GM19455 (cell line): ENCODE measurements at regions not wholly inside any gene's neighbourhood (a gene's known extent, or its start where the extent isn't known, plus 50 kb on each side); places are given as distances from the start of the nearest gene placed in this dataset.

Source experiments
- ATAC-seq: cut with Tn5 transposase; IDR thresholded peaks from one replicate; pipeline ENCODE4 v1.9.1; 2021; ENCODE audit not compliant: unreplicated experiment

DNA sequence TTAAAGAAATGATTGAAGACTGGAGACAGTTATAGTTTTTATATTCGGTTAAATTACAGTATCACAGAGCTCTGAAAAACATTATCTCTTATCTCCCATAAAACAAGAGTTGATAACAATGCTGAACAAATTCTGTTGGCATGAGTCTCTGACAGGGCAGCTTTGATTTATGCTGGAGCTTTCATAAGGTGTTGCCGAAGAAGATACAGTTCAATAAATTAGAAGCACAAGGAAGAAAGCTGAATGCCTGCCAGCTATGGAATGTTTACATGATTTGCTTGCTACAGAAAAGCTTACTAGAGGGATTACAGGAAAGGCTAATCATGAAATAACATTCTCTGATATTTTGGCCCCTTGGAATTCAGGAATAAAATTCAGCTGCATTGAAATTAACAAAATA is 431.9 kb upstream of the GJE1 start:
- ATAC-seq, result no peak

DNA sequence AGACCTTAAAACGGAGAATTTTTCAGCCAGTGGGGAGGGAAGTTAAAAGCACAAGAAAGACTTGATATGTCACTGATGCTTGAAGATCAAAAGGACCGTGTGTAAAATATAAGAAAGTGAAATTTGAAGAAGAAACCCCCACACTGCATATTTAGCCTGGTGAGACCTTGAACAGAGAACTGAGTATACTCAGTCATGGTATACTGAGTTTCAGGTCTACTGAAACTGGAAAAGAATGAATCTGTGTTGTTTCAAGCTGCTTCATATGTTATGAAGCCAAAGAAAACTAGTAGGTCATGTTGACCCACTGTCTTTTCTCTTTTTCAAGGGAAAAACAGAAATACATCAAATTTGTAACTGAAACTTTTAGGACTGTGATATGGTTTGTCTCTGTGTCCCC is 443.8 kb upstream of the GJE1 start:
- ATAC-seq, result no peak

DNA sequence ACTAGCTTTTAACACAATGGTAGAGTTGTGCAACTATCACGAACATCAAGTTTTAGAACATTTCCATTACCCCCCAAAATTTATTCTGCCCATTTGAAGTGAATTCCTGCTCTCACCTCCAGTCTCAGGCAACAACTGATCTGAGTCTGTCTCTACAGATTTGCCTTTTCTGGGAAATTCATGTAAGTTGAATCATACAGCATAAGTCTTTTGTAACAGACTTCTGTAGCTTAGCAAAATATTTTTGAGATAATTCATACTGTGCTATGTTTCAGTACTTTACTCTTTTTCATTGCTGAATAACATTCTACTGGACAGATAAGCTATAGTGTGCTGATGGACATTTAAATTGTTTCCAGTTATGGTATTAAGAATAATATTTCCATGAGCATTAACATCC is 447.3 kb upstream of the GJE1 start:
- ATAC-seq, result no peak

DNA sequence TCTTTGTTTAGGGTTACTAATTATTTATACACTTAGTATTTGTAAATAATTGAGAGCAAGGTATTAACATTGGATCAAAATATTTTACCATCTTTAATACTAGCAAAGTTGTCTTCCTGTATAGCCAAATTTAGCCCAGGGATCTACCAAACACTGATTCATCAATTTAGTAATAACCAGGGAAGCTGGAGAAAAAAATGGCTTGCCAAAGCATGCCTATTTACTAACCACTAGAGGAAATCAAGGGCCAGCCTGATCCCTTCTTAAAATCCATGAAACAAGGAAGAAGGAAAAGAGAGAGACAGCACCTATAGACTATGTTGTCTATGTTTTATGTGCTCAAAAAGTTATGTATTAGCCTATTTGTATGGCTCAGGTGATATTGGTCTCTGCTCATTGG is 450.3 kb upstream of the GJE1 start:
- no peak for ATAC-seq

GRCh38 chr6:141677598-141678211 is 455.0 kb upstream of the GJE1 start:
- ATAC-seq, result peak; percentile 59

GRCh38 chr6:141675957-141676356 is 456.8 kb upstream of the GJE1 start:
- no peak for ATAC-seq

DNA sequence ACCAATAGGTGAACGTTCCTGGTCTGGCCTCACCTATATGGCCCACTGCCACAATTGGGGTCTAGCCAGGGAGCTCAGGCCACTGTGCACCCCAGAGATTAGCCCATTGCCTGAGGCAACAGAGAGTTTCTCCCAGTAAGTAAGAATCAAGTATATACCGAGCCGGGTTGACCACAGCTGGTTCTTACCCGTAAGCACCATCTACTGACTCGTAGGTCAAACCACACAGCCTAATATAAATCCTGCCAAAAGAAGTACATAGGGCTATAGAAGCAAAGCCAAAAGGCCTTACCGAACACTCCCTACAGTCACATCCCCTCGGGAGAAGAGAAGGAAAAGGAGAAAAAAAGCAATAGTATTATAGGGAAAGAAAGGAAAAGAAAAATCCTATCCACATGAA is 463.6 kb upstream of the GJE1 start:
- no peak for ATAC-seq

GRCh38 chr6:141667580-141668309 is 465.0 kb upstream of the GJE1 start:
- no peak for ATAC-seq

DNA sequence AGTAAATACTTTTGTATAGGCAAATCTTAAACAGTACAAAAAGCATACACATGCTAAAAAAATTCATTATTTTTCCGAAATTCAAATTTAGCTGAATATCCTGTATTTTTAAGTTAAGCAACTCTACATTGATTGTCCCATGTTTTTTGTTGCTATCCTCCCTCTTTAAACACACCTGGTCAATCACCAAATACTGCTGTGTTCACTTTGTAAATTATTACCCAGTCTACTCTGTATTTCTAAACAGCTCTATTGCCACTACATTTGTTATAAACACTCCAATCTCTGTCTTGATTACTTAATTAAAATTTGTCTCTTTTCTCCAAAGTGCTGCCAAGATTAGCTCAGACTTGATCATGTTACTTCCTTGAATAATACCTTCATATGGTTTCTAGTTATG is 466.5 kb upstream of the GJE1 start:
- no peak for ATAC-seq

- no peak for ATAC-seq
Observed at GRCh38 chr6:141664744-141665143, 468.0 kb upstream of the GJE1 start.

DNA sequence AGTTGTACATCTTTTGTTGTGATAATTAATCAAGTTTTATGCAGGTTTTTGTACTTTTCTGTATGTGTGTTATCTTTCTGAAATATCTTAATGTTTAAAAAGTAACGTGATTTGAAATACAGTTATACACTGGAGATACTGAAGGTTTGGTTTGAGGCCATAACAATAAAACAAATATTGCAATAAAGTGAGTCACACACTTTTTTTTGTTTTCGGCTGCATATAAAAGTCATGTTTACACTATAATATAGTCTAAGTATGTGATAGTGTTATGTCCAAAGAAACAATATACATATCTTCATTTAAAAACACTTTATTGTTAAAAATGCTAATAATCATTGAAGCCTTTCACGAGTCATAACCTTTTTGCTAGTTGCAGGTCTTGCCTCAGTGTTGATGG is 473.1 kb upstream of the GJE1 start:
- ATAC-seq, result no peak

GRCh38 chr6:141658696-141659095 is 474.0 kb upstream of the GJE1 start:
- ATAC-seq, result no peak

GRCh38 chr6:141657812-141658211 is 474.9 kb upstream of the GJE1 start:
- ATAC-seq, result no peak

DNA sequence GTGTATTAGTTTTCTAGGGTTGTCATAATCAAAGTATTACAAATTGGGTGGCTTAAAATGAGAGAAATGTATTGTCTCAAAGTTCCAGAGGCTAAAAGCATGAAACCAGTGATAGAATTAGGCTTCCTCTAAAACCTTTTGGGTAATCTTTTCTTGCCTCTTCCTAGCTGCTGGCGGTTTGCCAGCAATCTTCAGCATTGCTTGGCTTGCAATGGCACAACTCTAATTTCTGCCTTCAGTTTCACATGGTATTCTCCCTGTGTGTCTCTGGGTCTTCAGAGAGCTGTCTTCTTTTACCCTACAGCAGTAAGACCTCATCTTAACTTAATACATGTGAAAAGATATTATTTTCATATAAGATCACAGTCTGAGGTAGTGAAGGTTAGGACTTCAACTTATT is 479.1 kb upstream of the GJE1 start:
- ATAC-seq, result no peak

GRCh38 chr6:141641951-141642350 is 490.8 kb upstream of the GJE1 start:
- no peak for ATAC-seq

GRCh38 chr6:141641406-141641805 is 491.3 kb upstream of the GJE1 start:
- no peak for ATAC-seq

GRCh38 chr6:141635621-141636020 is 497.1 kb upstream of the GJE1 start:
- ATAC-seq, result no peak

- ATAC-seq, result no peak
Observed at GRCh38 chr6:141634269-141634668, 498.5 kb upstream of the GJE1 start.

GRCh38 chr6:141624301-141624700 is 508.4 kb upstream of the GJE1 start:
- ATAC-seq, result no peak

GRCh38 chr6:141618180-141618581 is 514.5 kb upstream of the GJE1 start:
- ATAC-seq, result no peak

- no peak for ATAC-seq
Observed at GRCh38 chr6:141610741-141611140, 522.0 kb upstream of the GJE1 start.

DNA sequence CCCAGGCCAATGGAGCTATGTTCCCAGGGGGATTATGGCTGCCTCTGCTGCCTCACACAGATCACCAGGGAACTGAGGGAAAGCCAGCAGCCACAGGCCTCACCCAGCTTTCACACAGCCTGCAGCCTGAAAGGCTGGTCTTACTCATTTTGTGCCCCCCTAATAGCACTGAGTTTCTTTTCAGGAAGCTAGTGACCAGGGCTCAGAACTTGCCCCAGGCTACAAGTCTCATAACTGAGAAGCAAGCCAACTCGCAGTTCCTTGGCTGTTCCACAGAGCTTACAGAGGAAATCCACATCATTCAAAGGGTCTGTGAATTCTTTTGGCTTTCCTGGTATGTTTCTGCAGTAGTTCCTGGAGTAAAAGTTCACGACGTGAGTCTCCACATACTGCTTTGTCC is 524.8 kb upstream of the GJE1 start:
- ATAC-seq, result no peak

GRCh38 chr6:141598487-141598886 is 534.2 kb upstream of the GJE1 start:
- no peak for ATAC-seq
